Vagina (tissue), 2 donors: ENCODE measurements at regions not wholly inside any gene's neighbourhood (a gene's known extent, or its start where the extent isn't known, plus 50 kb on each side); places are given as distances from the start of the nearest gene placed in this dataset.

Source experiments
- DNase-seq, 2 donors: peaks; one replicate each; pipeline ENCODE4 v3.0.0-alpha.2; 2017; ENCODE audit errors: extremely low spot score in 2 of 2
- H3K27ac ChIP-seq: fragments of 200-600 bp; sonication (generic); one replicate; pipeline ENCODE4 v1.5.1; 2019
- H3K27me3 ChIP-seq: fragments of 200-600 bp; sonication (generic); one replicate; pipeline ENCODE4 v1.5.1; 2019
- H3K36me3 ChIP-seq, 2 donors: fragments of 200-600 bp; sonication (generic); one replicate each; pipeline ENCODE4 v1.5.1; 2017 to 2019
- H3K4me1 ChIP-seq: fragments of 200-600 bp; sonication (generic); one replicate; pipeline ENCODE4 v1.5.1; 2019
- H3K4me3 ChIP-seq, 2 donors: fragments of 200-600 bp; sonication (generic); 1 replicate in 1 of 2; 2 replicates in 1 of 2; pipeline ENCODE4 v1.5.1; 2016 to 2019
- H3K9me3 ChIP-seq: fragments of 200-600 bp; sonication (generic); one replicate; pipeline ENCODE4 v1.5.1; 2019
- CTCF ChIP-seq, 3 experiments: fragments of 450-650 bp in 2 of 3; fragments of 200-600 bp in 1 of 3; sonication (generic) in 1 of 3; IDR thresholded peaks; one replicate each; pipeline ENCODE4 v1.5.1; 2017 to 2019; ENCODE audit warnings: antibody characterized with exemption in 3 of 3, mild to moderate bottlenecking in 2 of 3, moderate library complexity in 2 of 3
- POLR2A ChIP-seq, 2 donors: fragments of 450-650 bp; IDR thresholded peaks; one replicate each; pipeline ENCODE4 v1.6.1; 2017; ENCODE audit warnings: antibody characterized with exemption in 2 of 2, mild to moderate bottlenecking in 2 of 2, moderate library complexity in 2 of 2
- POLR2AphosphoS5 ChIP-seq, 2 donors: sonication (generic); formaldehyde crosslinking; IDR thresholded peaks; one replicate each; pipeline ENCODE4 v1.9.0; 2017; ENCODE audit warnings: antibody characterized with exemption in 2 of 2, mild to moderate bottlenecking in 2 of 2, low read depth in 1 of 2; ENCODE audit not compliant: insufficient read depth in 1 of 2
- intact Hi-C: fragments of 100-400 bp; cut with DNase I; formaldehyde crosslinking; loops from one replicate; pipeline ENCODE4 v1.15.1; 2023

GRCh38 chr4:160371446-160371845, 1268.6 kb downstream of the RAPGEF2 start:
- Histone ChIP-seq H3K36me3 (no peaks in the 10 kb centered on the region), H3K4me3 (no peak overlapping the region), H3K27ac (no peak overlapping the region), H3K9me3 (no peaks in the 10 kb centered on the region), H3K27me3 (no peaks in the 10 kb centered on the region), H3K4me1 (no peaks in the 10 kb centered on the region)
- intact Hi-C loops, result no loop called here
- no peak for DNase-seq
- TF ChIP-seq CTCF (IDR thresholded peaks at IDR 0.05) (no peak), POLR2AphosphoS5 (IDR thresholded peaks at IDR 0.05; ENCODE audit: insufficient read depth in 1 of 2, low read depth in 1 of 2) (no peak), POLR2A (IDR thresholded peaks at IDR 0.05) (no peak)

- intact Hi-C loops, result no loop called here
- TF ChIP-seq POLR2A (IDR thresholded peaks at IDR 0.05) (no peak), CTCF (IDR thresholded peaks at IDR 0.05) (no peak), POLR2AphosphoS5 (IDR thresholded peaks at IDR 0.05; ENCODE audit: insufficient read depth in 1 of 2, low read depth in 1 of 2) (no peak)
Measured at GRCh38 chr4:160372390-160372789, 1269.5 kb downstream of the RAPGEF2 start.

GRCh38 chr4:160373911-160374310, 1271.0 kb downstream of the RAPGEF2 start:
- Histone ChIP-seq H3K4me3 (no peak overlapping the region), H3K9me3 (no peaks in the 10 kb centered on the region), H3K27me3 (no peaks in the 10 kb centered on the region), H3K4me1 (no peaks in the 10 kb centered on the region), H3K36me3 (no peaks in the 10 kb centered on the region), H3K27ac (no peak overlapping the region)
- TF ChIP-seq POLR2AphosphoS5 (IDR thresholded peaks at IDR 0.05; ENCODE audit: insufficient read depth in 1 of 2, low read depth in 1 of 2) (no peak), CTCF (IDR thresholded peaks at IDR 0.05) (no peak)
- DNase-seq, result no peak
- intact Hi-C loops, result no loop called here

More at GRCh38 chr4:160372390-160372789, 1269.5 kb downstream of the RAPGEF2 start:
- Histone ChIP-seq H3K27ac (no peak overlapping the region), H3K4me1 (no peaks in the 10 kb centered on the region), H3K4me3 (no peak overlapping the region), H3K27me3 (no peaks in the 10 kb centered on the region), H3K9me3 (no peaks in the 10 kb centered on the region), H3K36me3 (no peaks in the 10 kb centered on the region)
- no peak for DNase-seq

- H3K9me3 ChIP-seq, result no peaks in the 10 kb centered on the region
- TF ChIP-seq CTCF (IDR thresholded peaks at IDR 0.05) (no peak), POLR2A (IDR thresholded peaks at IDR 0.05) (no peak), POLR2AphosphoS5 (IDR thresholded peaks at IDR 0.05; ENCODE audit: insufficient read depth in 1 of 2, low read depth in 1 of 2) (no peak)
- no peak for DNase-seq
- no peaks in the 10 kb centered on the region for H3K27me3 ChIP-seq
- intact Hi-C loops, result no loop called here
- H3K4me3 ChIP-seq, result no peak overlapping the region
- H3K27ac ChIP-seq, result no peak overlapping the region
- H3K36me3 ChIP-seq, result no peaks in the 10 kb centered on the region
- no peaks in the 10 kb centered on the region for H3K4me1 ChIP-seq
Measured at GRCh38 chr4:160375772-160376452, 1273.0 kb downstream of the RAPGEF2 start.

- TF ChIP-seq POLR2A (IDR thresholded peaks at IDR 0.05) (no peak), CTCF (IDR thresholded peaks at IDR 0.05) (no peak), POLR2AphosphoS5 (IDR thresholded peaks at IDR 0.05; ENCODE audit: insufficient read depth in 1 of 2, low read depth in 1 of 2) (no peak)
- Histone ChIP-seq H3K36me3 (no peaks in the 10 kb centered on the region), H3K27ac (no peak overlapping the region), H3K4me1 (no peaks in the 10 kb centered on the region), H3K9me3 (no peaks in the 10 kb centered on the region), H3K4me3 (no peak overlapping the region), H3K27me3 (no peaks in the 10 kb centered on the region)
- intact Hi-C loops, result no loop called here
- DNase-seq, result no peak
Measured at GRCh38 chr4:160386846-160387245, 1284.0 kb downstream of the RAPGEF2 start.
